WTC11 (cell line): ENCODE measurements at regions not wholly inside any gene's neighbourhood (a gene's known extent, or its start where the extent isn't known, plus 50 kb on each side); places are given as distances from the start of the nearest gene placed in this dataset.

ENCODE experiments used
- ATF2 ChIP-seq: sonication (generic); formaldehyde crosslinking; IDR thresholded peaks from 2 replicates; pipeline ENCODE4 v1.8.1; 2022; ENCODE audit warnings: low read depth, missing genetic modification reagents, borderline replicate concordance
- CBFB ChIP-seq: sonication (generic); formaldehyde crosslinking; IDR thresholded peaks from 2 replicates; pipeline ENCODE4 v1.8.1; 2022; ENCODE audit warnings: mild to moderate bottlenecking, low read depth, missing genetic modification reagents
- CTCF ChIP-seq: fragments of 200-600 bp; IDR thresholded peaks from 2 replicates; pipeline ENCODE4 v1.8.0; 2022; ENCODE audit warnings: antibody characterized with exemption
- HMGA2 ChIP-seq: fragments of 250-450 bp; sonication (Bioruptor Pico); IDR thresholded peaks from 2 replicates; pipeline ENCODE4 v1.4.0; 2021; ENCODE audit warnings: mild to moderate bottlenecking, moderate library complexity
- MYBL2 ChIP-seq: sonication (generic); formaldehyde crosslinking; IDR thresholded peaks from 2 replicates; pipeline ENCODE4 v1.8.1; 2023; ENCODE audit warnings: mild to moderate bottlenecking, moderate library complexity, missing genetic modification reagents
- NR2C2 ChIP-seq: sonication (generic); formaldehyde crosslinking; IDR thresholded peaks from 2 replicates; pipeline ENCODE4 v1.8.0; 2022; ENCODE audit warnings: mild to moderate bottlenecking, missing genetic modification reagents
- SP1 ChIP-seq: sonication (generic); formaldehyde crosslinking; conservative IDR thresholded peaks from 2 replicates; pipeline ENCODE4 v1.8.1; 2022; ENCODE audit warnings: missing genetic modification reagents
- TEAD4 ChIP-seq: sonication (generic); formaldehyde crosslinking; IDR thresholded peaks from 2 replicates; pipeline ENCODE4 v1.8.0; 2022; ENCODE audit warnings: mild to moderate bottlenecking, missing genetic modification reagents

GRCh38 chr17:68759002-68759342, 157.8 kb upstream of the FAM20A start:
- TF ChIP-seq CTCF: no peak
- TF ChIP-seq HMGA2: no peak
- TF ChIP-seq TEAD4 (CRISPR knock-in tag): no peak
- no peak for TF ChIP-seq CBFB (CRISPR knock-in tag)
- TF ChIP-seq MYBL2 (CRISPR knock-in tag): no peak
- TF ChIP-seq ATF2 (CRISPR knock-in tag): no peak
- TF ChIP-seq SP1 (CRISPR knock-in tag): no peak
- no peak for TF ChIP-seq NR2C2 (CRISPR knock-in tag)
